ENCODE measurements at regions not wholly inside any gene's neighbourhood (a gene's known extent, or its start where the extent isn't known, plus 50 kb on each side); places are given as distances from the start of the nearest gene placed in this dataset.

DNA sequence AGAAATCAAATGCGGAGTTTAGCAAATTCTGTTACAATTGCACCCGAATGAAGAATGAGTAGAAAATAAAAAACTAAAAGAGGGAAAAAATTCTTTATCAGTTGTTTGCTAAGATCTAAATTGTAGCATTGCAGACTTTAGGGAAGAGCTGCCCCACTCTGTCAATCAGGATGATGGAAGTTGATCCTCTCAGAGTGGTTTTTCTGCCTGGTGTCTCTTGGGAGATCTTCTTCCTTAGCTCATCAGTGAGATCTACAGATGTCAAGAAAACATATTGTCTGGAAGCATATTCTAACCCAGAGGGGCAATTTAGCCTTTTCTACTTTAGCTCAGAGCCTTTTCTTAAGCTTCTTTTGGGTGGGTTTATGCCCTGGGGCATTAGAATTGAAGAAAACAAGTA, 223.2 kb upstream of the PCDH17 start (continued):
- TF ChIP-seq, protein P1, sequence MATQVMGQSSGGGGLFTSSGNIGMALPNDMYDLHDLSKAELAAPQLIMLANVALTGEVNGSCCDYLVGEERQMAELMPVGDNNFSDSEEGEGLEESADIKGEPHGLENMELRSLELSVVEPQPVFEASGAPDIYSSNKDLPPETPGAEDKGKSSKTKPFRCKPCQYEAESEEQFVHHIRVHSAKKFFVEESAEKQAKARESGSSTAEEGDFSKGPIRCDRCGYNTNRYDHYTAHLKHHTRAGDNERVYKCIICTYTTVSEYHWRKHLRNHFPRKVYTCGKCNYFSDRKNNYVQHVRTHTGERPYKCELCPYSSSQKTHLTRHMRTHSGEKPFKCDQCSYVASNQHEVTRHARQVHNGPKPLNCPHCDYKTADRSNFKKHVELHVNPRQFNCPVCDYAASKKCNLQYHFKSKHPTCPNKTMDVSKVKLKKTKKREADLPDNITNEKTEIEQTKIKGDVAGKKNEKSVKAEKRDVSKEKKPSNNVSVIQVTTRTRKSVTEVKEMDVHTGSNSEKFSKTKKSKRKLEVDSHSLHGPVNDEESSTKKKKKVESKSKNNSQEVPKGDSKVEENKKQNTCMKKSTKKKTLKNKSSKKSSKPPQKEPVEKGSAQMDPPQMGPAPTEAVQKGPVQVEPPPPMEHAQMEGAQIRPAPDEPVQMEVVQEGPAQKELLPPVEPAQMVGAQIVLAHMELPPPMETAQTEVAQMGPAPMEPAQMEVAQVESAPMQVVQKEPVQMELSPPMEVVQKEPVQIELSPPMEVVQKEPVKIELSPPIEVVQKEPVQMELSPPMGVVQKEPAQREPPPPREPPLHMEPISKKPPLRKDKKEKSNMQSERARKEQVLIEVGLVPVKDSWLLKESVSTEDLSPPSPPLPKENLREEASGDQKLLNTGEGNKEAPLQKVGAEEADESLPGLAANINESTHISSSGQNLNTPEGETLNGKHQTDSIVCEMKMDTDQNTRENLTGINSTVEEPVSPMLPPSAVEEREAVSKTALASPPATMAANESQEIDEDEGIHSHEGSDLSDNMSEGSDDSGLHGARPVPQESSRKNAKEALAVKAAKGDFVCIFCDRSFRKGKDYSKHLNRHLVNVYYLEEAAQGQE (IDR thresholded peaks at IDR 0.05; ENCODE audit: borderline replicate concordance): no peak
- TF ChIP-seq, protein P1 (CRISPR knock-in tag; IDR thresholded peaks at IDR 0.05; ENCODE audit: low read depth): no peak
- TF ChIP-seq BDP1 (IDR thresholded peaks at IDR 0.05; ENCODE audit: insufficient read depth, insufficient read length): no peak

DNA sequence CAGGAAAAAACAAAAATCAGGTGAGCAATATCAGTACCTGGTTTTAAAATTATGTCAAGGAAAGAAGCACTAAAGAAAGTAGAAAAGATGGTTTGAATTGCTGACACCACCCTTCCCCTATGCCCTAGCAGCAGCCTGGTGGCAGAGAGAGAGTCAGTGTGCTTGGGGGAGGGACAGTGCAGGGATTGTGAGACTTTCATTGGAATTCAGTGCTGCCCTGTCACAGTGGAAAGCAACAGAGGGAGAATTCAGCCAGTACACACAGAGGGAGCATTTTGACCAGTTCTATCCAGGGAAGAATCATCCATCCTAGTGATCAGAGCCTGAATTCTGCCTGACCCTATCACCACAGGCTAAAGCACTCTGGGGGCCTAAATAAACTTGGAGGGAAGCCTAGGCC, 222.4 kb upstream of the PCDH17 start:
- ATAC-seq (no peak), FAIRE-seq (no peak), DNase-seq (ENCODE audit: extremely low read depth in 1 of 4, low spot score in 3 of 4) (no peak)
- no peaks in the 10 kb centered on the region for H3K79me2 ChIP-seq (ENCODE audit: control insufficient read depth, insufficient read depth, low read length)
- no peak overlapping the region for H3K27ac ChIP-seq (ENCODE audit: extremely low read depth, low read depth, low read length)
- no peak overlapping the region for H3K4me2 ChIP-seq (ENCODE audit: insufficient read depth, low read length)
- no peaks in the 10 kb centered on the region for H3K9me1 ChIP-seq (ENCODE audit: control insufficient read depth, insufficient read depth, low read length)
- H3K4me1 ChIP-seq (replicated peaks in 1 of 2; ENCODE audit: control insufficient read depth in 2 of 2, insufficient read depth in 2 of 2, low read length in 2 of 2): no peaks in the 10 kb centered on the region
- in situ Hi-C loops (cut with MboI) (no loop called here), intact Hi-C loops (cut with micrococcal nuclease) (no loop called here)
- H4K20me1 ChIP-seq (replicated peaks; ENCODE audit: control insufficient read depth, insufficient read depth, low read length): no peaks in the 10 kb centered on the region
- no peak overlapping the region for H3K9ac ChIP-seq (ENCODE audit: insufficient read depth in 1 of 2, low read depth in 2 of 2, low read length in 2 of 2)
- no peaks in the 10 kb centered on the region for H3K27me3 ChIP-seq (ENCODE audit: control insufficient read depth in 2 of 2, insufficient read depth in 2 of 2, low read length in 2 of 2)
- H3K36me3 ChIP-seq (ENCODE audit: control insufficient read depth, insufficient read depth, low read length): no peaks in the 10 kb centered on the region
- no TSS peak for BruUV-seq (replicated peaks)
- no peaks in the 10 kb centered on the region for H3K9me3 ChIP-seq (replicated peaks; ENCODE audit: control insufficient read depth, insufficient read depth, low read depth, low read length)
- no peak overlapping the region for H2AFZ ChIP-seq (ENCODE audit: low read depth, low read length)
- ChIA-PET CTCF (ENCODE audit: low intra/inter-chr PET ratio) (no interaction called here), POLR2A (no interaction called here)
- H3K4me3 ChIP-seq: no peak overlapping the region
- TF ChIP-seq NFIX (CRISPR knock-in tag; IDR thresholded peaks at IDR 0.05; ENCODE audit: low read depth) (no peak), ZNF274 (IDR thresholded peaks at IDR 0.05; ENCODE audit: borderline replicate concordance, low read depth, low read length) (no peak), TAF7 (tag; IDR thresholded peaks at IDR 0.05) (no peak), YY1 (IDR thresholded peaks at IDR 0.05; ENCODE audit: borderline replicate concordance in 1 of 3, control insufficient read depth in 1 of 3, extremely low read depth in 1 of 3, insufficient read depth in 3 of 3, insufficient read length in 1 of 3, insufficient replicate concordance in 2 of 3, low read depth in 1 of 3, low read length in 2 of 3) (no peak), ZNF668 (CRISPR knock-in tag; IDR thresholded peaks at IDR 0.05) (no peak), ZNF583 (CRISPR knock-in tag; IDR thresholded peaks at IDR 0.05) (no peak), CEBPG (CRISPR knock-in tag; IDR thresholded peaks at IDR 0.05) (no peak), CEBPG (tag; conservative IDR thresholded peaks at IDR 0.05 in 1 of 2, IDR thresholded peaks at IDR 0.05 in 1 of 2) (no peak)
- TF ChIP-seq, protein P2, sequence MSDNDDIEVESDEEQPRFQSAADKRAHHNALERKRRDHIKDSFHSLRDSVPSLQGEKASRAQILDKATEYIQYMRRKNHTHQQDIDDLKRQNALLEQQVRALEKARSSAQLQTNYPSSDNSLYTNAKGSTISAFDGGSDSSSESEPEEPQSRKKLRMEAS (CRISPR knock-in tag; IDR thresholded peaks at IDR 0.05): no peak

Measured in K562 (cell line).